Lung microvascular endothelial cell (primary cell): ENCODE measurements at regions not wholly inside any gene's neighbourhood (a gene's known extent, or its start where the extent isn't known, plus 50 kb on each side); places are given as distances from the start of the nearest gene placed in this dataset.
"Not testable (repeated sequence)": the region's sequence is repeated elsewhere in the genome, so short reads cannot be mapped to it uniquely, and the experiment has no call there.

Experiments used
- DNase-seq, 2 donors: peaks; one replicate each; pipeline versions ENCODE4 v3.0.0 to v3.0.0-alpha.2; 2010; ENCODE audit warnings: low read depth in 2 of 2

DNA sequence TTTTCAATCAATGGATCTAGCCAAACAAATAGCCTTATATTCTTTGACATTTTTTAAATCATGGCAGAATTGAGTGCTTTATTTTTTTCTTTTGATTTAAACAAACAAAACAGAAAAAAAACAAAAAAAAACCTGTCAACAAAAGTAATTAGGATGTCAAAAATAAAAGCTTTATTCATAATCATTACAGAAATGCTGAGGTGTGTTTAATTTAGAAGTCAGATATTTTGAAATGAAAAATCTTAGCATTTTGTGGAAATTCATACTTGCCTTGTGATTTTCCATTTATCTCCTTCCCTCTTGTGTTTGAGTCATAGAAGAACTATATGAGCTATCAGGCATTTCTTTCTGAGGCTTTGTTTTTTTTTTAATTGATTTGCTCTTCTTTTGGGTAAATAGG, 387.0 kb upstream of the STXBP6 start:
- no peak for DNase-seq

DNA sequence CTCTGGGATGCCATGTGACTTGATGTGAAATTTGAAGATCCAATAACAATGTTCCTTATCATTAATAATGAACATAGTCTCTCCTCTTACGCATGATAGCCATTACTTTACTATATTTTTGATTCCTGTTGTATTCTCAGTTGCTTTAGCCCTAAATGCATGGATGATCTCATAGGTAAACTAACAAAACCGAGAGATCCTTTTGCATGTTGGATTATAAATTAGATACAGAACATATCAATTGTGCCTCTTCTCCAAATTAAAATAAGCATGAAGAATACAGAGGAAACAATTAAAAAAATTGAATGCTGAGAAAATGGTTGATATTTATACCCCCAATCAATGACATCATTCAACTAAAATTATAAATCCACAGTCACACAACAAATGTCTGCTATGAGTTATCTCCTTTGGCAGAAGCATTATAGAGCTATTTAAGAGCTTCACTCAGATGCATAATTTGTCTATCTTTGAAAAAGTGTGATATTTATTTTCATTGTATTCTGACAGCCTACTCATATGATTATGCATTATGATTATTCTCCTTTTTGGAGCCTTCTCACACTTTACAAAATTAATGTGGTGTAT, 386.4 kb upstream of the STXBP6 start:
- no peak for DNase-seq

DNA sequence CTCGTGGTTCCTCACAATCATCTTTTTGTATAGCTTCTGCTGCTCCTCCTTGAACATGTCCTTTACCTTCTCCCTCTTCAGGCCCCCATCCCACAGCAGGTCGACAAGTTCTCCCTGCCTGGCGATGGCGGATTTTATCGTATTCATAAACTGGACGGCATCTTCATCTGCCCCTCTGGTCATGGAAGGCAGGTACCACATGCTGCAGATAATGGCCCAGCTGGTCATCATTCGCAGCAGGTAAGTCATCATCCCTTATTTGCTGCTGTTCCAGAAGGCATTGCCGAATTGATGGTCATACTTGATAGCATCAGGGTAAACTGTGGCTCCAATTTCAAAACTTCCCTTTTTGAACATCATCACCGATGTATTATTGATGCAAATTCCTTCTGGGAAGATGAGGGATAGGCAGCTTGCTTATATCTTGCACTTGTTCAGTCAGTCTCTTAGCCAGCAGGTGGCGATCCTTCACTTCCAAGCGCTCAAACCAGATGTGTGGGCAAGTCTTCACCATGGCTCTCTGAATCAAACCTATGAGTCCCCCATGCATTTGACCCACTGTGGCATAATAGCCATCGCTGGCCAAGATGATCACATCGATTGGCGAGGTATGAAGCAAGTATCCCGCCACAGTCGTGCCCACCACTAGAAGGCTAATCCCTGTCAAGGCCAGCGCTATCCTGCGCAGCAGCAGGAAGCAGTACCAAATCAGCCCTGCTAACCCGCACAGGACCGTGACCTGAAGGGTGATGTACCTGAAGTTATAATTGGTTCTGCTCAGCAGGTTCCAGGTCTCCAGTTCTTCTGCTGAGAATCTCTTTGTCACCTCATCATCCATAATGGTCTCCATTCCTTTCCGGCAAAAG, 381.5 kb upstream of the STXBP6 start:
- DNase-seq = peak; percentile 8 to 52

DNA sequence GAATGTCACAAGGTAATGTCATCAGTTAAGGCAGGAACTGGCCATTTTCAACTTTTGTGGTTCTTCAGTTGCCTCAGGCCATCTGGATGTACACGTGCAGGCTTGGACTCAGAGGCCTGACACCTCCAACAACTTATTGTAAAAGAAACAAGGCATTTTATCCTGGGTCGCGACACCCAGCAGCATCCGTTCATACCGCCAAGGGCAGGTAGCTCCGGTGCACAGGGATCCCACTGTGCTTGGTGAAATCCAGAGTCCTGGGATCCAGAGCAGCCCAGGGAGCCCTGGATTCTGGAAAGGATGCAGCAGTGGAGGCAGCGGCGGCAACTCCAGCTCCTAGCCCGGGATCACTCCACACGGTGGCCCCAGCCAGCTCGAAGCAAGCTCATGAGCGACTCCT, 380.9 kb upstream of the STXBP6 start:
- DNase-seq = no peak

DNA sequence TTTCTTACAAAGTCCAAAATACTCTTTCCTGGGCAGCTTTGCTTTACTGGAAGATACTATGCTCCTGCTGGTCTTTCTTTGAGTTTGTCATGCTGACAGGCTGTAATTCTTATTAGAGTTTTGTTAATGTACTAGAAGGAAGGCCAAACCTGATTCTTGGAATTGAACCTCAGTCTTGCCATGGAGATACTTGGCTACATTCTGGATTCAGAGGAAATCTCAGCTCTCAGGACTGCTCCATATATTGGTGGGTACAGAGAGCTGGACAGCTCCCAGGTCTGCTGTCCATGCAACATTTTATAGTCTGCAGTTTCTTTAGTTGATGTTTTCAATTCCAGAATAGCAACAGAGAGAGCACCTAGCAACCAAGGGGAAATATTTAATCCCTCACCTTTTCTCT, 363.1 kb upstream of the STXBP6 start:
- no peak for DNase-seq

DNA sequence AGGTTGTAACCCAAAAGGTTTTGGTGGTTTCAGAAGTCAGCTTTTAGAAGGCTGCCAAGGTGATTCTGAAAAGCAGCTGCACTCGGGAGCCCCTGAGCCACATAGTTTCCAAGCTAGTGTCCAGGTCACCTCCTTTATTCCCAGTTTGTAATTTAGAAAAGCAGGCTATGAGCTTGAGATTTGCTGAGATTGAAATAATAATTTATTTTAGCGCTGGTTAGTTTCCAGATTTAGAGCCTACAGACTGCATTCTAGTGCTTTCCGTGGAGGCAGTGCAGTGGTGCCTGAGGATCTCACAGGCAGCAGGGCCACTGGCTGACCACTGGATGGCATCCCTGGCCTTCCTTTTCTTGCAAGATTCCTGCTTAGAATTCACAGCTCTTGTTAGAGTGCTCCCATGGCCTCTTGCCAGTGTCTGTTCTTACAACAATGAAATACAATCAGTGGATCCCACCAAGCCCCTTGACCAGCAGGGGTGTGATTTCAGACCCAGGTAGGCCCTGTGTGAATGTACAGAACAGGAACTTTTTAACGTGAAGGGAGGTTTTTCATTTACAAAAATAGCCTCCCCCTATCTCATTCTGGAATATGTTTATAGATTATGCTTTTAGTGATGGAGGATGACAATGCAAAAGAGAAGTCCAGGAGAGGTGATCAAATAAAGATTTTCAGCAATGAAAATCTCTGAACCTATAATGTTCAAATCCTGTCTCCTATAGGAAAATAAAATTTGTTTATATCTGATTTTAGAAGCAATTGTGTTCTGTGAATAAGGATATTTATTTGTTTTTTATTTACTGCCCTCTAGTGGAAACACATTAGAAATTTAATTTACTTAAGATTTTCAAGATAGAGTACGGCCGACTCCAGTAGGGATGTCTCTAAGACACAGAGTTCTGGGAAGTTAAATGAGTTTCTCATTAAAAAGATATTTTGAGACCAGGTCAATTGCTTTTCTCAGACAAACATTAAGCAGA, 362.1 kb upstream of the STXBP6 start:
- DNase-seq = no peak

DNA sequence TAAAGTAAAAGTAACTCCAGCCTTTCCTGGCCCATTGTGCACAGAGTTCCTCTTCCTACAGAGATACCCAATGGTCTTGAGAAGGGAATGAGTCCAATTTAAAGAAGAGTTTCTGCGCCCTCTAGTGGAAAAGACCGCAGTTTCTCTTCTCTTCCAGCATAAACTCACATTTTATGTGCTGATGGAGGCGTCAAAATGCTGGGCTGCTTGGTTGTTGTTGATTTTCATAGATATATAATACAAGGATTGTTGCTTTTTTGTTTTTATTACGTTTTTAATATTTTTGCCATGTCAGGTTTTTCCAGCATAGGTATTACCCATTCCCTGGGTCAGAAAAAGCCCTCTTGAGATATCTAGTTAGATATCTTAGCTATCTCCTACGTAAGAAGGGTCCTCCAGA, 356.9 kb upstream of the STXBP6 start:
- peak; percentile 40 to 62 for DNase-seq

DNA sequence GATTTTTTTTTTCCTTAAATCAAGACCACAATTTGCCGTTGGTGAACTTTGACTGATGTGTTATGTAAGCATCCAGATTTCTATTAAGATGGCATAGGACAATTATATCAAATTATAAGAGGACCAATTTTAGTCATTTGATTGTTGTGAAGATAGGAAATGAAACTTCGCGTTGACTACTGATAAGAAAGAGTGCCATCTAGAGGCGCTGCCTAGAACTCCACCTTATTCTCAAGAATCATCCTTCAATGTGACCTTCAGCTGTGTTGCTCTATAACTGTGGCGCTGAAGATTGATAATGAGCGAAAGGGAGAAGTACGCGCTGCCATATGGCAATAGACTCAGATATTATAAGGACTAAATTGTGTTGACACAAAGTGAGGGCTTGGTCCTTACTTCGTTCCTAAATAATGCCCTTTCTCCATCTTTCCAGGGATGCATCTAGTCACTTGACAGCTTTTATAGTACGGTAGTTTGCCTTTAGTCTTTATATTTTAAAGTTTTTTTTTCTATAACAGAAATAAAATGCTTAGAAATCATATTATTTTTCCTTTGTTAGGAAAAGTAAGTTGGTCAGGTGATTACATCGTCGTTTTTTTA, 350.8 kb upstream of the STXBP6 start:
- DNase-seq = peak; percentile 59 to 72

DNA sequence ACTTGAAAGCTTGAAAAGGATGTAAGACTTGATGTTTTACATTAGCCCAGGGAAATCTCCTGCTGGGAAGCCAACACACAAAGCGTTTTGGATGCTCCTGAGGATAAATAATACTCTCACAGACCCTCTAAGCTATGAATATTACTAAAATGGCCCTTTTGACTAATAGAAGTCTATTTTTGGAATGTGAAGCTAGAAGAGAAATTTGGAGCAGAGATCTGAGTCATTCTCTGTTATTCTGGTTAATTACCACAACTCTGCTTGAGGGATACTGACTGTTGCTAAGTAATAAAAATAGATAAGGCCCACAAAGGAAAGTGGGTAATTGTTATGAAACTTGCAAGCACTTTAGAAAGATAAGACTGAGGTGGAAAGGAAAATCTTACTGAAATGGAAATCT, 346.2 kb upstream of the STXBP6 start:
- DNase-seq = peak in 1 of 2 donors; percentile 79

DNA sequence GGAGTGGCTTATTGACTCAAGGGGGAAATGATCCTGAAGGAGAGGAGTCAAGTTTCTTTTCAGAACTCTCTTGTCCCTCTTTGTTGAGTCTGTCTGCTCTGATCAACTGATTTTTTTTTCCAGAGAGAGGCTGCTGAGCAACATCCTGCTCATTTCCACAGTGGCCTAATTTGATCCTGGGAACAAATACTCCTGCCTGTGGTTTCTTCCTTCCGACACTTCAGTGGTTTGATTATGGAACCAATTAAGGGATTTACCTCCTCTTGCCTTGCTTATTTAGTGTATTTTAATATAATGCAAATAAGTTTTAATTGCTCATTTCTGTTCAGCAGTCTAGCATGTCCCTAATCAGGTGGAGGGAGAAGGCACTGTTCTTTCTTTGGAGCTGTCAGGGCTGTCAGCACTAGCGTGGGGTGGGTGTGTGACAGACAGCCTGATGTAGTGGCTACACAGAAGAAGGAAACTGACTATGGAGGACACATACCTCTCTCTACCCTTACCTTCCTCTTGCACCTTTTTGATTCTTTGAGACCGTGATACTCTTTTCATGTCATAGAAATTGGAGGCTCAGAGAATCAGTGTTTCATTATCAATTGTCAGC, 344.9 kb upstream of the STXBP6 start:
- DNase-seq = peak in 1 of 2 donors; percentile 84

DNA sequence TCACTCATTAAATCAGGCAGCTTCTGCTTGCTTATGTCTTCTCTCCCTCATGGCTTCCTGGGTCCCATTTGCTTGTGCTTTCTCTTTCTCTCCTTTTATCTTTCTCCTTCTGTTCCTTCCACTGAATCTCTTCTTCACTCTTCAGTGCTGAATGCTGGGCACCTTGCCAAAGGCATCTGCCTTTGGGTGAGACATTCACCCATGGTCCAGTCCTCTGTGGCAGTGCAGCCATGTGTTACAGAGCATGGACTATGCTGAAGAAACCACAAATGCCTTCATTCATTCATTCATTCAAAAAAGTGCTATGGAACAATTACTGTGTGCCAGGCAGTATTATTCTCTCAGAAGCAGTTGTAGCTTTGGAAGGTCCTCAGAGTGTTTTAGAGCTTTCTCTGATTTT, 344.4 kb upstream of the STXBP6 start:
- DNase-seq = peak in 1 of 2 donors; percentile 59

DNA sequence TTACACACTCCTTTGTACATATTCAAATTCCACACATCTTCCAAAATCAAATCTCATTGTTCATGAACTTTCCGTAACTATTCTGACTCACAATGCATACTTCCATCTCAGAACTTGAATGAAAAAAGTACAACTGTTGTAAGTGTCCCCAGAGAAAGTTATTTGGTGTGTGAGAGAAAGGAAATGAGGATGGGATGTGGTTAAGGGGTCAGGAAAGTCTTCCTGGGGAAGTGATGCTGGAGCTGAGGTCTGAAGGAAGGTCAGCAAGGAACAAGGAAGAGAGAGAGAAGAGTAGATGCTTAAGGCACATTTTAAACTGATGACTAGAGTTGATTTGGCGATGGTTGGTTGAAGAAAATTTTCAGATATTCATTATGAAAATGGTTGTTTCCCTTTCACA, 340.0 kb upstream of the STXBP6 start:
- DNase-seq = peak in 1 of 2 donors; percentile 94

DNA sequence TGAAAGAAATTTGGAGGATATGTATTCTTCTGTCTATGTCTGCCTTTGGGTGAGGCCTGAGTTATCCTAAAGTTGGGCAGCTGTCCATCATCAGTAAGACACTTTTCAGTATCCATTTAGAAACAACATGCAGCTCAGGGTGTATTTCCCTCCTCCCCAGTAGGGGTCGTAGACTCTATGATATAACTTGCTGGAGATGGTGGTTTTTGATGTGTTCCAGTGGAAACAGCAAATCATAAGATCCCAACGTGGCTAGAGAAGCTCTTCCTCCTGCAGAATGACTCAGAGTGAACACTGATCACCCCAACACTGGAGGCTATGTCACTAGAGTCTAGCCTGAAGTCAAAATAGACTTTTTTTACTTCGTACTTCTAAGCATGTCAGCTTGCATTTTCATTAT, 331.6 kb upstream of the STXBP6 start:
- peak; percentile 3 to 85 for DNase-seq

DNA sequence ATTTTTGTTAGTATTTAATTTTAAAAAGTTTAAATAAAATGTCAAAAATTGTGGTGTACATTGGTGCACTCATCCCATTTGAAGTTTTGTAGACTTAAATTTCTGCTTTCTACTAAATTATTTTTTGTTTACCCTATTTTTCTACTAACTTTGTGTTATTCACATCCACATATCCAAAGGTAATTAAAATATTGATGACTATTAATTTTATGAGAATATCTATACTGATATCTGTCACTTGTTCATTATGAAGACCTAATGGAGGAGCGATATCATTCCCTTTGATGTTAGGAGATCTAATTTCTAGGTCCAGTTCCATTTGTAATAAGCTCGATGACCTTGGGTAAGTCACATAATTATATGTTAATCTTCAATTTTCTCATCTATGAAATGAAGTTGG, 325.7 kb upstream of the STXBP6 start:
- DNase-seq = no peak

DNA sequence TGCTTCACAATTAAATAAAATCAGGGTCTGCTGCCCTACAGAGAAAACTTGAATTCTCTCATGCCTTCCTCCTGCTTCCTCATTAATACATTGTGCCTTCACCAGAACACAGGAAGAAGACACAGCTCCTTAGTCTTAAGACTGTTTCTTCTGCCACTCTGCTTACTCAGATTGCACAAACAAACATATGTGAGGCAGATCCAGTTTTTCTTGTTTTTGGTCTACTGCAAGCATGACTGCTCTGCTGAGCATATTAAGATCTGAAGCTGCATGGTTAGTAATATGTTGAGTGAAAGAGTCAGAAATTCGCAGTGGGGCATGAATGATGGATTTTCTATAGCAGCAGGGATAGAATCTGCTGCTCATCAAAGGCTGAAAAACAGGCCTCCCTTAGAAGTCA, 321.1 kb upstream of the STXBP6 start:
- DNase-seq = no peak

DNA sequence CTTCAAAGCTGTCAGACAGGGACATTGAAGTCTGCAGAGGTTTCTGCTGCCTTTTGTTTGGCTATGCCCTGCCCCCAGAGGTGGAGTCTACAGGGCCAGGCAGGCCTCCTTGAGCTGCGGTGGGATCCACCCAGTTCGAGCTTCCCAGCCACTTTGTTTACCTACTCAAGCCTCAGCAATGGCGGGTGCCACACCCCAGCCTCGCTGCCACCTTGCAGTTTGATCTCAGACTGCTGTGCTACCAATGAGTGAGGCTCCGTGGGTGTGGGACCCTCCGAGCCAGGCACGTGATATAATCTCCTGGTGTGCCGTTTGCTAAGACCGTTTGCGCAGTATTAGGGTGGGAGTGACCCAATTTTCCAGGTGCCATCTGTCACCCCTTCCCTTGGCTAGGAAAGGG, 320.1 kb upstream of the STXBP6 start:
- DNase-seq = not testable (repeated sequence)

DNA sequence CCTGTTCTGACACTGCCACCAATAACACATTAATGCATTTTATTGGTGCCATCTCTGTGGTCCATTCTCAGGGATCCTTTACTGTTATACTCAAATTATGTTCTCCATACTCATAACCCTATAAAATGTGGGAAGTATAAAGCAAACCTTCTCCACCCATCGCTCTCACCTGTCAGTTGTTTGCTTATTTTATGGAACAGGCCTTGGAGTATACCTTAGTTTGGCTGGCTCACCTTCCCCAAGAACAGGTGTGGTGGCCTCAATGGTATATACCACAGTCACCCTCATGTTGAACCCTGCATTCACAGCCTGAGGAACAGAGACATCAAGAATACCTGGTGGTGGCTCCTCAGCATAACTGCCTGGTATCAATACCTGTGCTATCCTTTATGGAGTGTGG, 308.4 kb upstream of the STXBP6 start:
- no peak for DNase-seq

DNA sequence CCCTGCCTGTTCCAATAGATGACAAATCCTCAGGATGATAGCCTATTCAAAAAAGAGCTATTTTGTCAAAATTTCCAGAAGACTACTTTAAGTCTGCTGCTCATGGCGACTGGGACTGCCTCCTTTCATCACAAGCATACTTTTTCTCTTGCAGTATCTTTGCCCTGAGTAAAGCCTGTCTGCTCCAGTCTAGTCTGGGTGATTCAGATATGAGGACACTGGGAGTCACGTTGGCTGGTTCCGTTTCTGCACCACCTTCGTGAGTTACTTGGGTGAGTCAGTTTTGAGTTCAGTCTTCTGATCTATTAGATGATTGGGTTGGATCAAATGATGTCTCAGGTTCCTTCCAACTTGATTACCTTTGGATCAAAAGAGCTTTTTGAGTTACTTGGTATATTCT, 301.3 kb upstream of the STXBP6 start:
- DNase-seq = peak in 1 of 2 donors; percentile 6

DNA sequence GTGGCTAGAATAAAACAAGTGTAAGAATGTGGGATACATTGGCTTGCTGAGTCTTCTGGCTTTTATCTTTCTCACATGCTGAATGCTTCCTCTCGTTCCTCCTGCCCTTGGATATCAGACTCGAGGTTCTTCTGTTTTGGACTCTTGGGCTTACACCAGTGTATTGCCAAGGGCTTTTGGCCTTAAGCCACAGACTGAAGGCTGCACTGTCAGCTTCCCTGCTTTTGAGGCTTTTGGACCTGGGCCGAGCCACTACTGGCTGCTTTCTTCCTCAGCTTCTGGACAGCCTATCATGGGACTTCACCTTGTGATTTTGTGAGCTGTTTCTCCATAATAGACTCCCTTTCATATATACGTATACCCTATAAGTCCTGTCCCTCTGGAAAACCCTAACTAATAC, 300.9 kb upstream of the STXBP6 start:
- no peak for DNase-seq

DNA sequence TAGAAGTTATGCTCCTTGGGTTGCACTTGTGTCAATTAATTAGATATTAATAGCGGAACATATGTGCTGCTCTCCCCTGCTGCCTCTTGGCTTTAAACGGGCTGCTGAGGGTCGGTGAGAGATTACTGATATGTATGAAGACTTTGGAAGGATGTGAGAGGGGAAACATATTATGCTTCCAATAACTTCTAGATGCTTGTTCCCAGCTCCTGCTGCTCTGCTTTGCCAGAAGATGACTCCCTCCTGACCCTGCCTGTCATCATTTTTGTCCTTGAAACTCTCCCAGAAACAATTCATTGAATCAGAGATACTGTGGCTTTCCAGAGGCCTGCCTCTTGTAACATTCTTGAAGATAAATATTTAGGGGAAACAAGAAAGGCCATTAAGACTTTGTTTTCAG, 300.1 kb upstream of the STXBP6 start:
- no peak for DNase-seq

DNA sequence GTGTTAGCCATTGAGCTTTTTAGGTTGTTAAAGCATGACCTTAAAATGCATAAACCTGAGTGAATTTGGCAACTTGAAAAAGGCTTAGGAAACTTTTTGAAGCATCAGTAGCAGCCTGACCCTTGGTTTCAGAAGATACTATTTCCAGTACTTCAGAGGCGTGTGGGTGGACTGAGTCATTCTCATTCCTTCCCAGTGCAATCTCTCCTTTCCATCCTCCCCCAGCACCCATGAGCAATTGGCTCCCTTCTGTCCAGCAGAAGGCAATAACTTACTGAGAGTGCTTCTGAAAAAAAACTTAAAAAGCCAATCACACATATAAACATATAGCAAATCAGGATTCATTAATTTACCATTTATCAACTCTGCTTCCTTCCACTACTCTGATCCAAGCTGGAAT, 299.3 kb upstream of the STXBP6 start:
- DNase-seq = no peak
